H9 (cell line): ENCODE measurements at regions not wholly inside any gene's neighbourhood (a gene's known extent, or its start where the extent isn't known, plus 50 kb on each side); places are given as distances from the start of the nearest gene placed in this dataset.
"Not testable (repeated sequence)": the region's sequence is repeated elsewhere in the genome, so short reads cannot be mapped to it uniquely, and the experiment has no call there.

Source experiments
- DNase-seq: peaks from one replicate; pipeline ENCODE4 v3.0.0-alpha.2; 2017
- H2AFZ ChIP-seq: one replicate; pipeline ENCODE4 v1.6.1; 2013; ENCODE audit warnings: mild to moderate bottlenecking, low read length, control low read depth, moderate library complexity
- H2AK5ac ChIP-seq: 2 replicates; pipeline ENCODE4 v1.6.1; 2013; ENCODE audit warnings: low read length, control low read depth, mixed read lengths; ENCODE audit not compliant: insufficient read length
- H2BK120ac ChIP-seq: one replicate; pipeline ENCODE4 v1.6.1; 2013; ENCODE audit warnings: low read depth, mild to moderate bottlenecking, low read length, control low read depth, inconsistent platforms; ENCODE audit not compliant: poor library complexity, severe bottlenecking
- H2BK12ac ChIP-seq: 2 replicates; pipeline ENCODE4 v1.6.1; 2013; ENCODE audit warnings: low read length, control low read depth, mixed read lengths, low read depth; ENCODE audit not compliant: insufficient read length
- H2BK15ac ChIP-seq: 2 replicates; pipeline ENCODE4 v1.6.1; 2013; ENCODE audit warnings: low read depth, low read length, control low read depth
- H2BK20ac ChIP-seq: one replicate; pipeline ENCODE4 v1.6.1; 2013; ENCODE audit warnings: low read depth, mild to moderate bottlenecking, low read length, control low read depth, inconsistent platforms; ENCODE audit not compliant: poor library complexity, severe bottlenecking
- H2BK5ac ChIP-seq: 2 replicates; pipeline ENCODE4 v1.6.1; 2013; ENCODE audit warnings: low read length, control low read depth, mixed read lengths; ENCODE audit not compliant: insufficient read length
- H3K14ac ChIP-seq: 2 replicates; pipeline ENCODE4 v1.6.1; 2013; ENCODE audit warnings: low read length, control low read depth; ENCODE audit not compliant: insufficient read depth
- H3K18ac ChIP-seq: 2 replicates; pipeline ENCODE4 v1.6.1; 2013; ENCODE audit warnings: low read depth, mild to moderate bottlenecking, mixed read lengths, low read length, control low read depth; ENCODE audit not compliant: insufficient read length
- H3K23ac ChIP-seq: 2 replicates; pipeline ENCODE4 v1.6.1; 2013; ENCODE audit warnings: low read length, control low read depth, mixed read lengths, low read depth; ENCODE audit not compliant: insufficient read length
- H3K23me2 ChIP-seq: 2 replicates; pipeline ENCODE4 v1.6.1; 2013; ENCODE audit warnings: low read depth, mild to moderate bottlenecking, mixed read lengths, low read length, control low read depth; ENCODE audit not compliant: insufficient read length, poor library complexity, severe bottlenecking
- H3K27ac ChIP-seq: 2 replicates; pipeline ENCODE4 v1.5.1; 2013; ENCODE audit warnings: low read length, control low read depth, mixed read lengths, low read depth; ENCODE audit not compliant: insufficient read length
- H3K27me3 ChIP-seq: 2 replicates; pipeline ENCODE4 v1.6.1; 2013; ENCODE audit warnings: low read length, control low read depth, inconsistent platforms; ENCODE audit not compliant: insufficient read depth
- H3K4ac ChIP-seq: 2 replicates; pipeline ENCODE4 v1.6.1; 2013; ENCODE audit warnings: low read depth, mild to moderate bottlenecking, control low read depth, inconsistent platforms, low read length, moderate library complexity
- H3K4me1 ChIP-seq: 2 replicates; pipeline ENCODE4 v1.6.1; 2013; ENCODE audit warnings: low read length, control low read depth, inconsistent platforms; ENCODE audit not compliant: insufficient read depth
- H3K4me2 ChIP-seq: 2 replicates; pipeline ENCODE4 v1.6.1; 2013; ENCODE audit warnings: low read length, control low read depth, mixed read lengths; ENCODE audit not compliant: insufficient read length, insufficient read depth
- H3K56ac ChIP-seq: 2 replicates; pipeline ENCODE4 v1.6.1; 2013; ENCODE audit warnings: low read depth, mild to moderate bottlenecking, mixed read lengths, low read length, control low read depth; ENCODE audit not compliant: insufficient read length
- H3K79me1 ChIP-seq: 2 replicates; pipeline ENCODE4 v1.6.1; 2013; ENCODE audit warnings: low read depth, mild to moderate bottlenecking, moderate library complexity, low read length, control low read depth, inconsistent platforms; ENCODE audit not compliant: insufficient read depth, poor library complexity, severe bottlenecking
- H3K79me2 ChIP-seq: 2 replicates; pipeline ENCODE4 v1.6.1; 2013; ENCODE audit warnings: low read length, control low read depth, inconsistent platforms; ENCODE audit not compliant: insufficient read depth
- H3K9ac ChIP-seq: 2 replicates; pipeline ENCODE4 v1.6.1; 2013; ENCODE audit warnings: low read length, control low read depth, mixed read lengths; ENCODE audit not compliant: insufficient read length; ENCODE audit errors: extremely low read depth
- H3K9me3 ChIP-seq: one replicate; pipeline ENCODE4 v1.6.1; 2013; ENCODE audit warnings: low read depth, low read length, inconsistent platforms; ENCODE audit not compliant: control insufficient read depth
- H3T11ph ChIP-seq: one replicate; pipeline ENCODE4 v1.6.1; 2013; ENCODE audit warnings: mild to moderate bottlenecking, low read length, control low read depth, inconsistent platforms
- H4K20me1 ChIP-seq: one replicate; pipeline ENCODE4 v1.6.1; 2013; ENCODE audit not compliant: control insufficient read depth, insufficient read length, insufficient read depth
- H4K5ac ChIP-seq: 2 replicates; pipeline ENCODE4 v1.6.1; 2013; ENCODE audit warnings: low read depth, mild to moderate bottlenecking, mixed read lengths, low read length, control low read depth; ENCODE audit not compliant: insufficient read length
- H4K8ac ChIP-seq: replicated peaks from 2 replicates; pipeline ENCODE4 v1.6.1; 2013; ENCODE audit warnings: low read length, control low read depth, mixed read lengths, low read depth; ENCODE audit not compliant: insufficient read length
- H4K91ac ChIP-seq: 2 replicates; pipeline ENCODE4 v1.6.1; 2013; ENCODE audit warnings: low read depth, mild to moderate bottlenecking, moderate library complexity, mixed read lengths, low read length, control low read depth; ENCODE audit not compliant: insufficient read length
- H3K27ac Mint-ChIP-seq, 3 experiments: 2 replicates in 2 of 3; 3 replicates in 1 of 3; pipeline ENCODE4 v1.8.0; 2020 to 2021; ENCODE audit warnings: mixed read lengths in 3 of 3, mild to moderate bottlenecking in 1 of 3, moderate library complexity in 1 of 3
- H3K27me3 Mint-ChIP-seq: 2 replicates; pipeline ENCODE4 v1.8.0; 2021; ENCODE audit warnings: low read depth, mild to moderate bottlenecking, moderate library complexity, mixed read lengths
- H3K36me3 Mint-ChIP-seq, 3 experiments: 2 replicates in 2 of 3; 3 replicates in 1 of 3; pipeline ENCODE4 v1.8.0; 2020 to 2021; ENCODE audit warnings: low read depth in 3 of 3, mixed read lengths in 3 of 3; ENCODE audit not compliant: insufficient read depth in 1 of 3
- H3K4me1 Mint-ChIP-seq, 2 experiments: 2 replicates each; pipeline ENCODE4 v1.8.0; 2020; ENCODE audit warnings: mixed read lengths in 2 of 2
- H3K4me3 Mint-ChIP-seq, 2 experiments: 2 replicates in 1 of 2; 3 replicates in 1 of 2; pipeline ENCODE4 v1.8.0; 2020 to 2021; ENCODE audit warnings: mild to moderate bottlenecking in 2 of 2, mixed read lengths in 2 of 2, moderate library complexity in 1 of 2
- H3K9me3 Mint-ChIP-seq, 2 experiments: 2 replicates in 1 of 2; 3 replicates in 1 of 2; pipeline ENCODE4 v1.8.0; 2020; ENCODE audit warnings: mild to moderate bottlenecking in 2 of 2, mixed read lengths in 2 of 2, moderate library complexity in 1 of 2
- whole genome bisulfite sequencing: extraction: QIAGEN DNeasy Blood & Tissue Kit; methylation state at CpG from one replicate; pipeline ENCODE4 v1.1.7; 2013; ENCODE audit warnings: missing lambda C conversion rate, low lambda C conversion rate, mixed read lengths; ENCODE audit not compliant: insufficient read length; ENCODE audit errors: extremely low coverage; 5-methylcytosine and 5-hydroxymethylcytosine counted together
- TF ChIP-seq, protein P1 (sequence below): fragments of 200-600 bp; sonication (generic); conservative IDR thresholded peaks from 3 replicates; pipeline ENCODE4 v1.8.0; 2021; ENCODE audit warnings: antibody characterized with exemption, mild to moderate bottlenecking

DNA sequence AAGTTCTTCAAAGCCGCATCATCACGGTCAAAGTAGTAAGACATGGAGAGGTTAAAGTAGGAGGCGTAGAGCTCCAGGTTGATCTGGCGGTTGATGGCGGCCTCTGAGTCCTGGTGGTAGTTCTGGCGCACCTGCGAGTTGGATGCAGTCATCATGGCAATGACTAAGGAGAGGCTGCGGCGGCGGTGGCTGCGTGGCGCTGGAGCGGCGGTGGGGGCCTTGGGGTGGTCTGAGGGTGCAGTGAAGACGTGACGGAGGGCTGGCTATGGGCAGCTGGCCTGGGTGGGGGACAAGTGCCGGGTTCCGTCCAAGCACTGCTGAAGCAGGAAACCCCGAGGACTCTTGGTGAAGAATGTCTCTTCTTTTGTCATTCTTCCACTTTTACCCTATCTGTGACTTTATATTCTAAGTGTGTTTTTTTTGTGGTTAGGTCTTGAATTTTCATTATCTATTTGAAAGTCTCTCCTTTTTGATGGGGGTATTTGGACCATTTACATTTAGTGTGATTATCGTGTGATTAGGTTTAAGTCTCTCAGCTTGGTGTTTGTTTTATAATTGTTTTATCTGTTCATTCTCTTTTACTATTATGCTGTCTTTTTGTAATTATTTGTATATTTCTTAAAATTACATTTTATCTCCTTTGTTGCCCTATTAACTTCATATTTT is 94.6 kb downstream of the TFAP2B start:
- no CpG with 5 or more reads among the region's 20 CpGs for WGBS
- H3K14ac ChIP-seq, result no peak overlapping the region

DNA sequence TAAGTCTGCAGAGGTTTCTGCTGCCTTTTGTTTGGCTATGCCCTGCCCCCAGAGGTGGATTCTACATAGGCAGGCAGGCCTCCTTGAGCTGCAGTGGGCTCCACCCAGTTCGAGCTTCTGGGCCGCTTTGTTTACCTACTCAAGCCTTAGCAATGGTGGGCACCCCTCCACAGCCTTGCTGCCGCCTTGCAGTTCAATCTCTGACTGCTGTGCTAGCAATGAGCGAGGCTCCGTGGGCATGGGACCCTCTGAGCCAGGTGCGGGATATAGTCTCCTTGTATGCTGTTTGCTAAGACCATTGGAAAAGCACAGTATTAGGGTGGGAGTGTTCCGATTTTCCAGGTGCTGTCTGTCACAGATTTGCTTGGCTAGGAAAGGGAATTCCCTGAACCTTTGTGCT is 102.7 kb downstream of the TFAP2B start:
- not testable (repeated sequence) for H3K79me2 ChIP-seq, H4K8ac ChIP-seq, H3K27me3 ChIP-seq, H3T11ph ChIP-seq, H3K4me1 ChIP-seq, H3K4me1 Mint-ChIP-seq, DNase-seq, H3K23ac ChIP-seq, H2BK5ac ChIP-seq, H4K20me1 ChIP-seq, H3K18ac ChIP-seq, H3K4me2 ChIP-seq, H4K91ac ChIP-seq, H3K23me2 ChIP-seq, H3K27me3 Mint-ChIP-seq, H3K9ac ChIP-seq, H2BK20ac ChIP-seq, H4K5ac ChIP-seq, H3K14ac ChIP-seq, H3K56ac ChIP-seq, H2BK120ac ChIP-seq, H2BK15ac ChIP-seq, H3K9me3 ChIP-seq, H2BK12ac ChIP-seq, H3K79me1 ChIP-seq, H3K4me3 Mint-ChIP-seq, H3K4ac ChIP-seq, H3K27ac Mint-ChIP-seq, H3K27ac ChIP-seq, H2AK5ac ChIP-seq, H2AFZ ChIP-seq
- Mint-ChIP-seq H3K36me3 (peaks cover 2 to 25% (median 12%) of the 10 kb centered on the region in 3 experiments; a peak in 6 of 7 replicates), H3K9me3 (peaks cover 16 to 18% of the 10 kb centered on the region in 2 experiments; a peak in 4 of 5 replicates)
- WGBS, result no CpG with 5 or more reads among the region's 7 CpGs

More for the DNA sequence above, 94.6 kb downstream of the TFAP2B start:
- Histone ChIP-seq H3K23ac (no peak overlapping the region), H3K27ac (no peak overlapping the region), H3K56ac (no peak overlapping the region), H3K4me1 (no peaks in the 10 kb centered on the region), H4K8ac (no peak overlapping the region), H3K9ac (no peak overlapping the region), H3K4me2 (no peak overlapping the region), H3K9me3 (no peaks in the 10 kb centered on the region), H4K91ac (no peak overlapping the region), H4K20me1 (no peaks in the 10 kb centered on the region), H2BK5ac (no peak overlapping the region), H3K27me3 (no peaks in the 10 kb centered on the region), H2BK15ac (no peak overlapping the region), H2BK20ac (no peak overlapping the region), H2BK120ac (no peak overlapping the region), H3K79me2 (no peaks in the 10 kb centered on the region), H3K4ac (no peak overlapping the region), H2AFZ (no peak overlapping the region), H3K79me1 (no peaks in the 10 kb centered on the region), H2BK12ac (no peak overlapping the region), H3K23me2 (no peaks in the 10 kb centered on the region), H3K18ac (no peak overlapping the region), H3T11ph (no peak overlapping the region), H4K5ac (no peak overlapping the region), H2AK5ac (no peak overlapping the region)
- no peak for DNase-seq
- Mint-ChIP-seq H3K9me3 (peaks cover 15 to 21% of the 10 kb centered on the region in 2 experiments), H3K36me3 (peaks cover 5 to 21% (median 7%) of the 10 kb centered on the region in 3 experiments), H3K4me3 (no peak overlapping the region), H3K27ac (no peak overlapping the region), H3K4me1 (no peaks in the 10 kb centered on the region), H3K27me3 (no peaks in the 10 kb centered on the region)
- TF ChIP-seq, protein P1, sequence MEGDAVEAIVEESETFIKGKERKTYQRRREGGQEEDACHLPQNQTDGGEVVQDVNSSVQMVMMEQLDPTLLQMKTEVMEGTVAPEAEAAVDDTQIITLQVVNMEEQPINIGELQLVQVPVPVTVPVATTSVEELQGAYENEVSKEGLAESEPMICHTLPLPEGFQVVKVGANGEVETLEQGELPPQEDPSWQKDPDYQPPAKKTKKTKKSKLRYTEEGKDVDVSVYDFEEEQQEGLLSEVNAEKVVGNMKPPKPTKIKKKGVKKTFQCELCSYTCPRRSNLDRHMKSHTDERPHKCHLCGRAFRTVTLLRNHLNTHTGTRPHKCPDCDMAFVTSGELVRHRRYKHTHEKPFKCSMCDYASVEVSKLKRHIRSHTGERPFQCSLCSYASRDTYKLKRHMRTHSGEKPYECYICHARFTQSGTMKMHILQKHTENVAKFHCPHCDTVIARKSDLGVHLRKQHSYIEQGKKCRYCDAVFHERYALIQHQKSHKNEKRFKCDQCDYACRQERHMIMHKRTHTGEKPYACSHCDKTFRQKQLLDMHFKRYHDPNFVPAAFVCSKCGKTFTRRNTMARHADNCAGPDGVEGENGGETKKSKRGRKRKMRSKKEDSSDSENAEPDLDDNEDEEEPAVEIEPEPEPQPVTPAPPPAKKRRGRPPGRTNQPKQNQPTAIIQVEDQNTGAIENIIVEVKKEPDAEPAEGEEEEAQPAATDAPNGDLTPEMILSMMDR, result no peak
